GM12878 (cell line): ENCODE measurements at regions not wholly inside any gene's neighbourhood (a gene's known extent, or its start where the extent isn't known, plus 50 kb on each side); places are given as distances from the start of the nearest gene placed in this dataset.
A peak's percentile ranks its signal among the peaks of the same experiment; 100 is the strongest.

Source experiments
- ATAC-seq: fragments of 200-7000 bp; cut with Tn5 transposase; 3 replicates; pipeline ENCODE4 v1.9.1; 2020; ENCODE audit warnings: mild to moderate bottlenecking, moderate library complexity
- BruUV-seq: library from RNA; stranded (reverse); fragments of 400-500 nt; replicated peaks from 2 replicates; lab custom pipeline; 2021; lab: Mats Ljungman, UMichigan
- CTCF ChIA-PET: fragments of 300-600 bp; sonication (Branson Sonifier 250); formaldehyde crosslinking; extraction: SDS; loops from one replicate; lab custom pipeline; 2021; ENCODE audit warnings: inconsistent platforms; lab: Yijun Ruan, JAX
- POLR2A ChIA-PET: fragments of 350-600 bp; formaldehyde crosslinking; extraction: SDS; loops from one replicate; lab custom pipeline; 2021; ENCODE audit warnings: inconsistent platforms; lab: Charles Lee
- RAD21 ChIA-PET: fragments of 300-600 bp; sonication (Branson Sonifier 250); formaldehyde crosslinking; loops from one replicate; lab custom pipeline; 2023; ENCODE audit warnings: antibody characterized with exemption; ENCODE audit not compliant: unreplicated experiment; lab: Charles Lee
- SMC1A ChIA-PET: fragments of 300-600 bp; sonication (Branson Sonifier 250); formaldehyde crosslinking; loops from one replicate; lab custom pipeline; 2023; ENCODE audit not compliant: unreplicated experiment, uncharacterized antibody; lab: Charles Lee
- DNase-seq: peaks from one replicate; pipeline ENCODE4 v3.0.0-alpha.2; 2011; ENCODE audit warnings: low read depth, low spot score
- FAIRE-seq: peaks from 3 replicates; lab custom pipeline; 2011; peaks lifted over from hg19 to GRCh38; lab: Jason Lieb, UNC
- H2AFZ ChIP-seq: 2 replicates; pipeline ENCODE4 v1.6.0; 2011; ENCODE audit warnings: low read depth, low read length, control low read depth; ENCODE audit not compliant: control insufficient read depth
- H3K27ac ChIP-seq: 2 replicates; pipeline ENCODE4 v1.5.1; 2011; ENCODE audit warnings: control low read depth; ENCODE audit not compliant: control insufficient read depth, insufficient read depth
- H3K27me3 ChIP-seq, 2 experiments: replicated peaks in 1 of 2; 2 replicates each; pipeline versions ENCODE4 v1.6.0 to v1.6.1; 2011; ENCODE audit warnings: low read length in 1 of 2; ENCODE audit not compliant: control insufficient read depth in 2 of 2, insufficient read depth in 2 of 2
- H3K36me3 ChIP-seq, 2 experiments: 2 replicates each; pipeline ENCODE4 v1.5.1; 2011; ENCODE audit warnings: low read length in 1 of 2; ENCODE audit not compliant: control insufficient read depth in 2 of 2, insufficient read depth in 2 of 2
- H3K4me1 ChIP-seq: 2 replicates; pipeline ENCODE4 v1.6.1; 2011; ENCODE audit warnings: mild to moderate bottlenecking, low read length, moderate library complexity, mixed read lengths; ENCODE audit not compliant: control insufficient read depth, insufficient read depth
- H3K4me2 ChIP-seq: 2 replicates; pipeline ENCODE4 v1.6.0; 2011; ENCODE audit warnings: control low read depth; ENCODE audit not compliant: control insufficient read depth, insufficient read depth
- H3K4me3 ChIP-seq: fragments of 200-600 bp; sonication (generic); 2 replicates; pipeline ENCODE4 v1.5.1; 2016
- H3K79me2 ChIP-seq: 2 replicates; pipeline ENCODE4 v1.6.0; 2011; ENCODE audit warnings: low read length; ENCODE audit not compliant: control insufficient read depth, insufficient read depth
- H3K9ac ChIP-seq: 2 replicates; pipeline ENCODE4 v1.8.0; 2011; ENCODE audit warnings: low read length, control low read depth, mixed read lengths; ENCODE audit not compliant: control insufficient read depth, insufficient read depth
- H3K9me3 ChIP-seq: replicated peaks from 3 replicates; pipeline ENCODE4 v1.5.1; 2011; ENCODE audit warnings: mild to moderate bottlenecking, low read length; ENCODE audit not compliant: control insufficient read depth, insufficient read depth
- H4K20me1 ChIP-seq: 2 replicates; pipeline ENCODE4 v1.6.0; 2011; ENCODE audit not compliant: control insufficient read depth, insufficient read depth
- ATF7 ChIP-seq: fragments of 450-650 bp; IDR thresholded peaks from 2 replicates; pipeline ENCODE4 v1.6.1; 2016; ENCODE audit warnings: low read depth, mild to moderate bottlenecking
- BCL11A ChIP-seq: IDR thresholded peaks from 2 replicates; pipeline ENCODE4 v1.6.1; 2011; ENCODE audit warnings: low read depth, low read length
- EED ChIP-seq: sonication (generic); IDR thresholded peaks from 2 replicates; pipeline ENCODE4 v1.6.1; 2016; ENCODE audit warnings: antibody characterized with exemption, low read depth
- EGR1 ChIP-seq, 2 experiments: IDR thresholded peaks; 1 replicate in 1 of 2; 2 replicates in 1 of 2; pipeline ENCODE4 v1.6.1; 2011 to 2012; ENCODE audit warnings: low read depth in 2 of 2, low read length in 2 of 2, borderline replicate concordance in 1 of 2, mild to moderate bottlenecking in 1 of 2, moderate library complexity in 1 of 2
- EP300 ChIP-seq, 2 experiments: fragments of 150-350 bp in 1 of 2; IDR thresholded peaks; 2 replicates each; pipeline ENCODE4 v1.6.1; 2011 to 2012; ENCODE audit warnings: low read depth in 2 of 2, low read length in 2 of 2, borderline replicate concordance in 1 of 2, improper control_type of control experiment in 1 of 2, inconsistent platforms in 1 of 2; ENCODE audit not compliant: control insufficient read depth in 1 of 2
- EZH2 ChIP-seq: IDR thresholded peaks from 2 replicates; pipeline ENCODE4 v1.6.1; 2012; ENCODE audit warnings: low read depth, mild to moderate bottlenecking, control low read depth, inconsistent platforms, low read length, borderline replicate concordance; ENCODE audit not compliant: control insufficient read depth
- FOXM1 ChIP-seq: IDR thresholded peaks from 2 replicates; pipeline ENCODE4 v1.6.1; 2012; ENCODE audit warnings: low read depth, mild to moderate bottlenecking, inconsistent platforms, low read length, moderate library complexity
- MEF2A ChIP-seq: IDR thresholded peaks from 2 replicates; pipeline ENCODE4 v1.6.1; 2011; ENCODE audit warnings: low read depth, mild to moderate bottlenecking, low read length, moderate library complexity; ENCODE audit not compliant: insufficient read depth
- MTA3 ChIP-seq: IDR thresholded peaks from 2 replicates; pipeline ENCODE4 v1.6.1; 2012; ENCODE audit warnings: low read length, inconsistent platforms, borderline replicate concordance
- MXI1 ChIP-seq: fragments of 150-350 bp; IDR thresholded peaks from 2 replicates; pipeline ENCODE4 v1.6.1; 2011; ENCODE audit warnings: low read depth, mild to moderate bottlenecking, inconsistent platforms, low read length, improper control_type of control experiment
- NBN ChIP-seq: fragments of 450-650 bp; IDR thresholded peaks from 2 replicates; pipeline ENCODE4 v1.6.1; 2016
- NFIC ChIP-seq: IDR thresholded peaks from 2 replicates; pipeline ENCODE4 v1.6.1; 2012; ENCODE audit warnings: low read depth, mild to moderate bottlenecking, inconsistent platforms, low read length, moderate library complexity
- RAD21 ChIP-seq: IDR thresholded peaks from 2 replicates; pipeline ENCODE4 v1.6.1; 2011; ENCODE audit warnings: mild to moderate bottlenecking, low read depth, low read length, moderate library complexity; ENCODE audit not compliant: insufficient read depth
- STAT1 ChIP-seq: fragments of 450-650 bp; conservative IDR thresholded peaks from 2 replicates; pipeline ENCODE4 v1.6.1; 2014; ENCODE audit warnings: antibody characterized with exemption, mild to moderate bottlenecking
- WRNIP1 ChIP-seq: IDR thresholded peaks from 2 replicates; pipeline ENCODE4 v1.6.1; 2011; ENCODE audit warnings: low read depth, low read length, improper control_type of control experiment, borderline replicate concordance
- ZNF622 ChIP-seq: fragments of 450-650 bp; IDR thresholded peaks from 2 replicates; pipeline ENCODE4 v1.6.1; 2017; ENCODE audit warnings: mild to moderate bottlenecking, inconsistent platforms
- ZZZ3 ChIP-seq: IDR thresholded peaks from 2 replicates; pipeline ENCODE4 v1.6.1; 2011; ENCODE audit warnings: low read depth; ENCODE audit not compliant: control insufficient read depth, insufficient read length
- WGBS: methylation state at CpG from one replicate; pipeline ENCODE4 v1.1.6; 2016; ENCODE audit warnings: low lambda C conversion rate; ENCODE audit not compliant: insufficient replicate concordance, insufficient coverage; ENCODE audit errors: missing lambda C conversion rate; 5-methylcytosine and 5-hydroxymethylcytosine counted together
- in situ Hi-C: fragments of 300-500 bp; cut with MboI; formaldehyde crosslinking; loops from 9 replicates; pipeline ENCODE4 v1.14.3; 2018; ENCODE audit warnings: mixed read lengths
- intact Hi-C: fragments of 100-400 bp; cut with micrococcal nuclease; formaldehyde crosslinking; loops from one replicate; pipeline ENCODE4 v1.14.2; 2022; ENCODE audit not compliant: unreplicated experiment
- TF ChIP-seq, protein P1 (sequence below): fragments of 450-650 bp; IDR thresholded peaks from 2 replicates; pipeline ENCODE4 v1.6.1; 2017; ENCODE audit warnings: low read depth, mild to moderate bottlenecking, moderate library complexity

GRCh38 chr5:122723606-122724352 lies 51.1 kb upstream of the SNX2 start:
- peak; percentile 59 for DNase-seq
- peaks cover 12% of the 10 kb centered on the region for H3K4me1 ChIP-seq
- 0 out of 2 replicates have a peak overlapping the region, but pooled peaks have one; percentile 6 for H3K4me3 ChIP-seq
- in situ Hi-C loops (no loop called here), intact Hi-C loops (loop anchor here (5.0 kb wide), 1 partner anchor 54 kb away; the partner anchor contains the start of gene SNX2)
- peak overlapping the region; percentile 20; the same call in 1 of the 2 replicates for H3K27ac ChIP-seq
- SMC1A ChIA-PET, result interaction anchor here (1.2 kb wide), 1 partner anchor 21 kb away, joined by 3 read pairs; no protein-coding TSS in a partner anchor
- H3K36me3 ChIP-seq, result no peaks in the 10 kb centered on the region
- no TSS peak for BruUV-seq
- peak overlapping the region; percentile 32 for H3K4me2 ChIP-seq
- H4K20me1 ChIP-seq, result no peaks in the 10 kb centered on the region
- RAD21 ChIA-PET, result no interaction called here
- H3K27me3 ChIP-seq, result no peaks in the 10 kb centered on the region
- no peaks in the 10 kb centered on the region; the same call in 2 of the 3 replicates for H3K9me3 ChIP-seq
- FAIRE-seq, result peak; percentile 90
- peak; percentile 94 for ATAC-seq
- H3K79me2 ChIP-seq, result no peaks in the 10 kb centered on the region
- H3K9ac ChIP-seq, result no peak overlapping the region
- WGBS, result 21% methylated on average over 4 of the region's 4 CpGs
- no peak overlapping the region for H2AFZ ChIP-seq
- POLR2A ChIA-PET, result no interaction called here
- CTCF ChIA-PET, result interaction anchor here (1.2 kb wide), 1 partner anchor 19 kb away, joined by 5 read pairs; no protein-coding TSS in a partner anchor
- TF ChIP-seq MEF2A, result 0 out of 2 replicates have a peak, but pooled peaks have one; percentile 50
- TF ChIP-seq ZNF622, result no peak
- TF ChIP-seq NFIC, result peak; percentile 88
- TF ChIP-seq EZH2, result no peak
- TF ChIP-seq, protein P1, sequence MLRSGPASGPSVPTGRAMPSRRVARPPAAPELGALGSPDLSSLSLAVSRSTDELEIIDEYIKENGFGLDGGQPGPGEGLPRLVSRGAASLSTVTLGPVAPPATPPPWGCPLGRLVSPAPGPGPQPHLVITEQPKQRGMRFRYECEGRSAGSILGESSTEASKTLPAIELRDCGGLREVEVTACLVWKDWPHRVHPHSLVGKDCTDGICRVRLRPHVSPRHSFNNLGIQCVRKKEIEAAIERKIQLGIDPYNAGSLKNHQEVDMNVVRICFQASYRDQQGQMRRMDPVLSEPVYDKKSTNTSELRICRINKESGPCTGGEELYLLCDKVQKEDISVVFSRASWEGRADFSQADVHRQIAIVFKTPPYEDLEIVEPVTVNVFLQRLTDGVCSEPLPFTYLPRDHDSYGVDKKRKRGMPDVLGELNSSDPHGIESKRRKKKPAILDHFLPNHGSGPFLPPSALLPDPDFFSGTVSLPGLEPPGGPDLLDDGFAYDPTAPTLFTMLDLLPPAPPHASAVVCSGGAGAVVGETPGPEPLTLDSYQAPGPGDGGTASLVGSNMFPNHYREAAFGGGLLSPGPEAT, result peak; percentile 71
- no peak for TF ChIP-seq ZZZ3
- TF ChIP-seq EGR1 (IDR thresholded peaks at IDR 0.05; ENCODE audit: borderline replicate concordance in 1 of 2, low read depth in 2 of 2, low read length in 2 of 2), result peak in 1 of 2 experiments; percentile 37; a peak in 1 of 3 replicates
- TF ChIP-seq EED, result peak; percentile 92
- no peak for TF ChIP-seq MTA3
- 0 out of 2 replicates have a peak, but pooled peaks have one; percentile 11 for TF ChIP-seq RAD21
- no peak for TF ChIP-seq STAT1
- no peak for TF ChIP-seq WRNIP1
- peak; percentile 78 for TF ChIP-seq BCL11A
- TF ChIP-seq MXI1, result no peak; the same call in 1 of the 2 replicates
- peak; percentile 77 for TF ChIP-seq ATF7
- TF ChIP-seq FOXM1, result peak; percentile 43; the same call in 1 of the 2 replicates
- TF ChIP-seq EP300 (IDR thresholded peaks at IDR 0.05; ENCODE audit: borderline replicate concordance in 1 of 2, control insufficient read depth in 1 of 2, low read depth in 2 of 2, low read length in 2 of 2), result peak; percentile 42 to 62; a peak in 2 of 4 replicates
- 0 out of 2 replicates have a peak, but pooled peaks have one; percentile 54 for TF ChIP-seq NBN
